Central memory CD8-positive, alpha-beta T cell (primary cell): ENCODE measurements at regions not wholly inside any gene's neighbourhood (a gene's known extent, or its start where the extent isn't known, plus 50 kb on each side); places are given as distances from the start of the nearest gene placed in this dataset.

ENCODE experiments used
- ATAC-seq: fragments of 150-1000 bp; cut with Tn5 transposase; replicated peaks from 2 replicates; pipeline ENCODE4 v1.10.0; 2022; ENCODE audit warnings: mild to moderate bottlenecking, moderate FRiP score, moderate number of reproducible peaks; ENCODE audit not compliant: poor library complexity, severe bottlenecking; ENCODE audit errors: extremely low read depth
- DNase-seq, 2 donors: peaks; one replicate each; pipeline ENCODE4 v3.0.0; 2021; ENCODE audit warnings: low spot score in 2 of 2
- H3K27ac Mint-ChIP-seq: one replicate; pipeline ENCODE4 v1.8.0; 2022; ENCODE audit warnings: low read depth, mild to moderate bottlenecking, moderate library complexity, mixed read lengths
- H3K27me3 Mint-ChIP-seq: one replicate; pipeline ENCODE4 v1.8.0; 2022; ENCODE audit warnings: mixed read lengths
- H3K36me3 Mint-ChIP-seq: one replicate; pipeline ENCODE4 v1.8.0; 2022; ENCODE audit warnings: mild to moderate bottlenecking, moderate library complexity, mixed read lengths; ENCODE audit not compliant: insufficient read depth
- H3K4me1 Mint-ChIP-seq: one replicate; pipeline ENCODE4 v1.8.0; 2022; ENCODE audit warnings: mixed read lengths
- H3K4me3 Mint-ChIP-seq: one replicate; pipeline ENCODE4 v1.8.0; 2022; ENCODE audit warnings: mild to moderate bottlenecking, moderate library complexity, mixed read lengths
- H3K9me3 Mint-ChIP-seq: one replicate; pipeline ENCODE4 v1.8.0; 2022; ENCODE audit warnings: mixed read lengths

GRCh38 chrX:39626749-39627148 is 471.0 kb downstream of the BCOR start:
- Mint-ChIP-seq H3K27me3 (peaks cover 16% of the 10 kb centered on the region), H3K4me1 (no peaks in the 10 kb centered on the region), H3K9me3 (no peaks in the 10 kb centered on the region), H3K4me3 (no peak overlapping the region), H3K27ac (no peak overlapping the region), H3K36me3 (no peaks in the 10 kb centered on the region)
- ATAC-seq (no peak), DNase-seq (no peak)

GRCh38 chrX:39627257-39627656 is 470.5 kb downstream of the BCOR start:
- no peak overlapping the region for H3K4me3 Mint-ChIP-seq
- peaks cover 16% of the 10 kb centered on the region for H3K27me3 Mint-ChIP-seq

GRCh38 chrX:39629001-39629400 is 468.8 kb downstream of the BCOR start:
- H3K4me3 Mint-ChIP-seq = no peak overlapping the region
- H3K27me3 Mint-ChIP-seq = peaks cover 16% of the 10 kb centered on the region

More at GRCh38 chrX:39627257-39627656, 470.5 kb downstream of the BCOR start:
- Mint-ChIP-seq H3K9me3 (no peaks in the 10 kb centered on the region), H3K27ac (no peak overlapping the region), H3K36me3 (no peaks in the 10 kb centered on the region), H3K4me1 (no peaks in the 10 kb centered on the region)
- ATAC-seq (no peak), DNase-seq (no peak)

GRCh38 chrX:39630344-39630743 is 467.4 kb downstream of the BCOR start:
- H3K9me3 Mint-ChIP-seq = no peaks in the 10 kb centered on the region
- ATAC-seq (no peak), DNase-seq (no peak)
- H3K27ac Mint-ChIP-seq = no peak overlapping the region
- H3K4me3 Mint-ChIP-seq = no peak overlapping the region
- no peaks in the 10 kb centered on the region for H3K4me1 Mint-ChIP-seq
- peaks cover 16% of the 10 kb centered on the region for H3K27me3 Mint-ChIP-seq
- no peaks in the 10 kb centered on the region for H3K36me3 Mint-ChIP-seq

More at GRCh38 chrX:39629001-39629400, 468.8 kb downstream of the BCOR start:
- Mint-ChIP-seq H3K4me1 (no peaks in the 10 kb centered on the region), H3K9me3 (no peaks in the 10 kb centered on the region), H3K36me3 (no peaks in the 10 kb centered on the region), H3K27ac (no peak overlapping the region)
- no peak for ATAC-seq
- DNase-seq = no peak

- no peak overlapping the region for H3K4me3 Mint-ChIP-seq
- H3K36me3 Mint-ChIP-seq = no peaks in the 10 kb centered on the region
- no peak overlapping the region for H3K27ac Mint-ChIP-seq
- peaks cover 16% of the 10 kb centered on the region for H3K27me3 Mint-ChIP-seq
- no peaks in the 10 kb centered on the region for H3K9me3 Mint-ChIP-seq
- DNase-seq (no peak), ATAC-seq (no peak)
- H3K4me1 Mint-ChIP-seq = no peaks in the 10 kb centered on the region
These were observed 466.2 kb downstream of the BCOR start for GRCh38 chrX:39631276-39632229.

- Mint-ChIP-seq H3K4me1 (no peaks in the 10 kb centered on the region), H3K4me3 (no peak overlapping the region), H3K27ac (no peak overlapping the region), H3K9me3 (no peaks in the 10 kb centered on the region), H3K36me3 (no peaks in the 10 kb centered on the region), H3K27me3 (peaks cover 7% of the 10 kb centered on the region)
- DNase-seq (no peak), ATAC-seq (no peak)
These were observed 464.5 kb downstream of the BCOR start for GRCh38 chrX:39633293-39633692.

- no peaks in the 10 kb centered on the region for H3K36me3 Mint-ChIP-seq
- H3K4me3 Mint-ChIP-seq = no peak overlapping the region
- ATAC-seq = no peak
- no peak overlapping the region for H3K27ac Mint-ChIP-seq
- H3K4me1 Mint-ChIP-seq = no peaks in the 10 kb centered on the region
- H3K9me3 Mint-ChIP-seq = no peaks in the 10 kb centered on the region
- no peaks in the 10 kb centered on the region for H3K27me3 Mint-ChIP-seq
- DNase-seq = no peak
These were observed 461.3 kb downstream of the BCOR start for GRCh38 chrX:39636481-39636880.

GRCh38 chrX:39638526-39638925 is 459.2 kb downstream of the BCOR start:
- Mint-ChIP-seq H3K9me3 (no peaks in the 10 kb centered on the region), H3K4me1 (no peaks in the 10 kb centered on the region), H3K27ac (no peak overlapping the region), H3K27me3 (peaks cover 12% of the 10 kb centered on the region), H3K4me3 (no peak overlapping the region), H3K36me3 (no peaks in the 10 kb centered on the region)
- DNase-seq (no peak), ATAC-seq (no peak)

GRCh38 chrX:39639871-39640270 is 457.9 kb downstream of the BCOR start:
- H3K27me3 Mint-ChIP-seq = peaks cover 12% of the 10 kb centered on the region
- ATAC-seq = no peak
- no peak overlapping the region for H3K27ac Mint-ChIP-seq
- no peaks in the 10 kb centered on the region for H3K4me1 Mint-ChIP-seq
- H3K9me3 Mint-ChIP-seq = no peaks in the 10 kb centered on the region
- no peak overlapping the region for H3K4me3 Mint-ChIP-seq
- H3K36me3 Mint-ChIP-seq = peaks cover 3% of the 10 kb centered on the region
- no peak for DNase-seq

- Mint-ChIP-seq H3K27ac (no peak overlapping the region), H3K27me3 (peaks cover 12% of the 10 kb centered on the region), H3K4me1 (no peaks in the 10 kb centered on the region), H3K4me3 (no peak overlapping the region), H3K9me3 (no peaks in the 10 kb centered on the region), H3K36me3 (peaks cover 3% of the 10 kb centered on the region)
- no peak for ATAC-seq
- no peak for DNase-seq
These were observed 456.9 kb downstream of the BCOR start for GRCh38 chrX:39640866-39641265.

- DNase-seq = no peak
- Mint-ChIP-seq H3K27ac (no peak overlapping the region), H3K36me3 (peaks cover 3% of the 10 kb centered on the region), H3K4me1 (no peaks in the 10 kb centered on the region), H3K27me3 (peaks cover 12% of the 10 kb centered on the region), H3K4me3 (no peak overlapping the region), H3K9me3 (no peaks in the 10 kb centered on the region)
- ATAC-seq = no peak
These were observed 455.7 kb downstream of the BCOR start for GRCh38 chrX:39642071-39642470.

- Mint-ChIP-seq H3K27me3 (peaks cover 12% of the 10 kb centered on the region), H3K4me1 (no peaks in the 10 kb centered on the region), H3K36me3 (peaks cover 3% of the 10 kb centered on the region), H3K27ac (no peak overlapping the region), H3K4me3 (no peak overlapping the region), H3K9me3 (no peaks in the 10 kb centered on the region)
- DNase-seq (no peak), ATAC-seq (no peak)
These were observed 454.2 kb downstream of the BCOR start for GRCh38 chrX:39643550-39643949.

GRCh38 chrX:39645178-39645895 is 452.4 kb downstream of the BCOR start:
- Mint-ChIP-seq H3K4me3 (no peak overlapping the region), H3K4me1 (no peaks in the 10 kb centered on the region), H3K36me3 (peaks cover 3% of the 10 kb centered on the region), H3K27me3 (peaks cover 12% of the 10 kb centered on the region), H3K27ac (no peak overlapping the region), H3K9me3 (no peaks in the 10 kb centered on the region)
- ATAC-seq = no peak
- DNase-seq = no peak
